GM18858 (cell line): ENCODE measurements at regions not wholly inside any gene's neighbourhood (a gene's known extent, or its start where the extent isn't known, plus 50 kb on each side); places are given as distances from the start of the nearest gene placed in this dataset.
"Not testable (repeated sequence)": the region's sequence is repeated elsewhere in the genome, so short reads cannot be mapped to it uniquely, and the experiment has no call there.

Source experiments
- ATAC-seq: cut with Tn5 transposase; IDR thresholded peaks from one replicate; pipeline ENCODE4 v1.9.1; 2021; ENCODE audit not compliant: unreplicated experiment

DNA sequence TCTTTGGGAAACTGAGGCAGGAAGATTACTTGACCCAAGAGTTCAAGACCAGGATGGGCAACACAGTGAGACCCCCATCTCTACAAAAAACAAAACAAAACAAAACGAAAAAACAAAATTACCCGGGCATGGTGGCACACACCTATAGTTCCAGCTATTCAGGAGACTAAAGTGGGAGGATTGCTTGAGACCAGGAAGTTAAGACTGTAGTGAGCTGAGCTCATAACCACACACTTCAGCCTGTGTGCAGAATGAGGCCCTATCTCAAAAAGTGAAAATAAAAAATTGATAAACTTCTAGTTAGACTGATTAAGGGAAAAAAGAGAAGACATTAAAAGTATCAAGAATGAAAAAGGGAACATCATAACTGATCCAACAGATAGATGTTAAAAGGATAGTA lies 154.0 kb downstream of the RHOU start:
- no peak for ATAC-seq

GRCh38 chr1:228891272-228892034 lies 156.2 kb downstream of the RHOU start:
- no peak for ATAC-seq

DNA sequence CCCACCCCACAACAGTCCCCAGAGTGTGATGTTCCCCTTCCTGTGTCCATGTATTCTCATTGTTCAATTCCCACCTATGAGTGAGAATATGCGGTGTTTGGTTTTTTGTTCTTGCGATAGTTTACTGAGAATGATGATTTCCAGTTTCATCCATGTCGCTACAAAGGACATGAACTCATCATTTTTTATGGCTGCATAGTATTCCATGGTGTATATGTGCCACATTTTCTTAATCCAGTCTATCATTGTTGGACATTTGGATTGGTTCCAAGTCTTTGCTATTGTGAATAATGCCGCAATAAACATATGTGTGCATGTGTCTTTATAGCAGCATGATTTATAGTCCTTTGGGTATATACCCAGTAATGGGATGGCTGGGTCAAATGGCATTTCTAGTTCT lies 156.9 kb downstream of the RHOU start:
- ATAC-seq, result not testable (repeated sequence)

DNA sequence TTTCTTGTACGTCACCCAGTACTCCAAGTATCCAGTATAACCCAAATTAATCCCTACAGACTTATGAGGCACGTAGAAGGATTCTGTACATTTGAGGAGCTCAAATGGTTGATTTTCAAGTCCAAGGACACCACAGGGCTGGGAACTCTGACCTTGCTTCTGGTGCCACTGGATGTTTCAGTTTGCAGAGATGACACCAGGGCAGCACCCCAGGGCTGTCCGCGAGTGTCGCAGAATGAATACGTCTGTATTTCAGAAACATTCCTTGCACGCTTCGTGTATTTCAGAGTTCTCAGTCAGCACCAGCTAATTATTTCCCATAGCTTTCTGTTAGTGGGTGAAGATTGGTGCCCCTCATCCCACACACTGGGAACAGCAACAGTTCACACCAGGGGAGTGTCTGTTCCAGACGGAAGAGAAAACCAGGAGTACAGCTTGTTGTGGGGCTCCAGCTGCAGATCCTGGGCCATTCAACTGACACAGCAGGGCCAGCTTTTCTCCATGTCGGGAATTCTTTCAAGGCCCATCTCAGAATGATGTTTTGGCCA lies 159.2 kb downstream of the RHOU start:
- ATAC-seq, result no peak

DNA sequence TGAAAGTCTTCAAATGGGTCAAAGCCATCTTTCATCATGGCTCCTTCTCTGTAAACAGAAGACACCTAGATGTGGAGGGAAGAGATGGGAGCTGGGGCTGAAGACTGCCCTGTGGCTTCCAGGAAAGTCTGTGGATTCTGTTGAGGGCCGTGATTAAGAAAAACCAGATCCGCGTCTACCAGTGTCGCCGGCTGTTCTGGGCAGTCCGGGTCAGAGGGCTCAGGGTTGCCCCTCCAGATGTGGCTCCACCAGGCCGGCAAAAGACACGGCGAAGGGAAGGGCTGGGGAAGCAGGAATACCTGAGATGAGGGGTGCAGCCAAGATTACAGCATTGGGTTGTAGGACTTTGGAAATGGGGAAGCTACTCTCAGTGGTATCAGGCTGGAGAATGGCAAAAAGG lies 162.6 kb downstream of the RHOU start:
- ATAC-seq, result no peak

DNA sequence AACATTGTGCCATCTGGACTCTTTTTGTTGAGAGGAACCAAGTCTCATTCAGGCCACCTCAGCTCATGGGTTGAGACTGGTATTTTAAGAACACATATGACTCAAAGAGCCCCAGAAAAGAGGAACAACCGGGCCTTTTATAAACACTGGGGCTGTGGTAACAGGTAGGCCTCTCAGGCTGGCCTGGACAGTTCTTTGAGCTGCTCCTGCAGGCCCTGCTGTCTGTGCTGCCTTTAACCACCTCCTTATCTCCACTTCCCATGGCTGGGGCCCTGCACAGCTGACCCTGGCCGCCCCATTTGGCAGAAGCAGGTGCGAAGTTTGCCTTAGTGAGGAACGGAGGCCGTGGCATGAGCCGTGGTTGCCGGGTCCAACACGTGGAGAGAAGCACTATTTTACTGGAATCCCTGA lies 163.3 kb downstream of the RHOU start:
- ATAC-seq, result peak; percentile 84

GRCh38 chr1:228899421-228899956 lies 164.2 kb downstream of the RHOU start:
- no peak for ATAC-seq

GRCh38 chr1:228900099-228900885 lies 165.0 kb downstream of the RHOU start:
- ATAC-seq, result no peak

DNA sequence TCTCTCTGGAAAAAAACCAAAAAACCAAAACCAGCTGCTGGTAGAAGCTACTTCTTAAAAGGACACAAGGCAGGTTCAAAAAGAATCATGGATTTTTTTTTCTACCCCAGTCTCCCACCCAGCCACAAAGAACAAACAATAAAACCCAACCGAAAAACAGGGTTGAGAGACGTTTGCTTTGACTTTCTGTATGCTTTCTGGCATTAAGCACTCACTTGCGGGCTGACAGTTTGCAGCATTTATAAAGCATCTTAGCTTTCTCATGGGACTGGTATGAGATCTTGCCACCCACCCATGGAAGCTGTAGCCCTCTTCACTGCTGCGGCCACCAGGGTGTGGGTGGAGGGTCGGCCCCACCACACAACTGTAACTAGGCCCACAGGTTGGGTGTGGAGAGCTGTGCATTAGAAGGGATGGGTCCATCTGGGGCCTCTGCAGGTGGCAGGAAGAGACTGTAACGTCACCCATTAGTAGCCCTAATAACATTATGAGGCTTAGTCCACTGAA lies 165.7 kb downstream of the RHOU start:
- no peak for ATAC-seq

DNA sequence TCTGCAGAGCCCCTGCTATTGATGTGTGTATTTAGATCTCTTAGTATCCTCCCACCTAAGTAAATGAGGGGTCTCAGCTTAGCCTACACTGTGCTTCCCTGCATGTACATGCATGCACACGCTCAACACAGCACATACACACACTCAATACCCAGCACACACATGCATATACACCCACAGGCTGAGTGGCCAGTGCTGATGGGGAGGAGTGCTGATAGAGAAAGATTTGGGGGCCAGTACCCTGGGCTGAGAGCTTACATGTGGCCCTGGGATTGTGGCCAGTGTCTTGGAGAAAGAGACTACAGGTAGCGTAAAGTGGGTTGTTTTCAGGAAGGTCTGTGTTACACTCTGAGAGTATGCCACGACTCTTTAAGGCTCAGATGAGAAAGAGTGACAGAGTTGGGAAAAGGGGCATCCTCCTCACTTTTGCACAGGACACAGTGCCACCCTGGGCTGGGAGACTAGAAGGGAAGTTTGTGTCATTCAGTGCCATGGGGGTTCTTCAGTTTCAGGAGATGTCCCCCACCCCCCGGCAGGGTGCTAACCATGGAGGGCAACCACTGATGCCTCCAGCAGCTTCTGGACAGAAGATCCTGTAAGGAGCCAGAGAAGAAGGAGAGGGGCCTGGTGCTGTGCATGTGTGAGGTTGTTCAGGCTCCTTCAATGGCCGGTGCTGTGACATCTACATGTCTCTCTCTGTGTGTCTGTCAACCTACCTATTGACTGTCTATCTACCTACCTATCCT lies 166.8 kb downstream of the RHOU start:
- ATAC-seq, result no peak

DNA sequence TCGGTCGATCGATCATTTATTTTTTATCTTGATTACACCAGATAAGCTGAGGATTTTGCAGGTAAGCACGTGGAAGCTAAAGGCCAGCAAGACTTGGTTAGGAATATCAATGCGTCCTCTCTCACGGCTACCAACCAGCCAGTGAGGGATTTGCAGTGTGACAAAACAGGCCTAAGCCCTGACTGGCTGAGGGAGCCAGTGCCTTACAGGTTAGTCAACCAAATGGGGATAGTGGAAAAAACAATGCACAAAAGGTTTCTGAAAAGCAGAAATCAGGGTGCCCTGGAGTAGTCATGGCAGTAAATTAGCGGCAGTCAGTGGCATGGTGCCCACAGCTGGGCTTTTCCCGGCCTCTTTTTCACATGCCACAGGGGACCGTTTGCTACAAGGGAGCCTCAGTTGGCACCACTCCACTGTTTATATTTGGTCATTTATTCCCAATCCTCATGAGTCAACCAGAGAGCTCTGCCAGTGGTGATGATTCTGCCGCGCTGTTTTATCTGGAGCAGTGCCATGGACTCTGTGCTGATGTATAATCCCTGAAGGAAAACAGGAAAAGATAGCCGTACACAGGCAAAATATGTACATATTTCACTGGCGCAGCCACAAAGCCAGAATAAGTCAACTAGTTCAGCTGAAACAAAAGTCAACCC lies 167.6 kb downstream of the RHOU start:
- no peak for ATAC-seq

- no peak for ATAC-seq
These were observed 168.3 kb downstream of the RHOU start for GRCh38 chr1:228903434-228904071.

DNA sequence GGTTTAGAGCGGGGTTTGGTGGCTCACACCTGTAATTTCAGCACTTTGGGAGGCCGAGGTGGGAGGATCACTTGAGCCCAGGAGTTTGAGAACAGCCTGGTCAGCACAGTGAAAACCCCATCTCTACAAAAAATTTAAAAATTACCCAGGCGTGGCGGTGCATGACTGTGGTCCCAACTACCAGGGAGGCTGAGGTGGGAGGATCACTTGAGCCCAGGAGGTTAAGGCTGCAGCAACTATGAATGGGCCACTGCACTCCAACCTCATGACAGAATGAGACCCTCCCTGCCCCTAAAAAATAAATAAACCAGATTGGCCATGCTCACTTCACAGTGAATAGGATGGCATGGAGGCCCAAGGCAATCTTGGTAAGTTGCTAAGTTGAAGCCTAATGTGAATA lies 168.9 kb downstream of the RHOU start:
- no peak for ATAC-seq

DNA sequence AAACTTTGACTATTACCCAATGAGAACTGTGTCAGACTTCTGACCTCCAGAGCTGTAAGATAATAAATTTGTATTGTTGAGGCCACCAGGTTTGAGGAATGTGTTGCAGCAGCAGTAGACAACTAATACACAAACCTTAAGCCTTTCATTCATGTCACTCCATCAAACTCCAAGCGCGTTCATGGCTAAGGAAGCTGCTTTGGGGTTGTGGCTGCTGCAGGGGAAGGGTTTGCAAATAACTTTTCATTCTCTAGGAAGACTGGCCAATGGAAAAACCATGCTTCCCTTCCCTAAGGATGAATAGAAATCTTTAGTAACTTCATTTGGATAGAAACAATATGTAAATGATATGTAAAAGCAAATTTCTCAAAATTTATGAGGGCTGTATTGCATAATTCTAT lies 170.4 kb downstream of the RHOU start:
- no peak for ATAC-seq

- ATAC-seq, result no peak
These were observed 171.1 kb downstream of the RHOU start for GRCh38 chr1:228906223-228906860.

- ATAC-seq, result no peak
These were observed 176.2 kb downstream of the RHOU start for GRCh38 chr1:228911225-228912210.

GRCh38 chr1:228913626-228914414 lies 178.5 kb downstream of the RHOU start:
- no peak for ATAC-seq
